ENCODE measurements at regions not wholly inside any gene's neighbourhood (a gene's known extent, or its start where the extent isn't known, plus 50 kb on each side); places are given as distances from the start of the nearest gene placed in this dataset.
A peak's percentile ranks its signal among the peaks of the same experiment; 100 is the strongest.

- no peak for DNase-seq
- no peak overlapping the region for H4K5ac ChIP-seq (ENCODE audit: insufficient read length, low read depth, low read length)
- no peak overlapping the region for H2BK12ac ChIP-seq (ENCODE audit: insufficient read length, low read depth, low read length)
- no peak overlapping the region for H3K4ac ChIP-seq (ENCODE audit: low read depth, low read length)
- H3K27me3 Mint-ChIP-seq (ENCODE audit: low read depth), result no peaks in the 10 kb centered on the region
- H3T11ph ChIP-seq (ENCODE audit: low read length), result no peak overlapping the region
- peaks cover 9 to 14% of the 10 kb centered on the region in 2 experiments for H3K4me1 Mint-ChIP-seq
- no peak overlapping the region for H2BK15ac ChIP-seq (ENCODE audit: low read depth, low read length)
- no peak overlapping the region for H2BK5ac ChIP-seq (ENCODE audit: insufficient read length, low read length)
- no peaks in the 10 kb centered on the region for H3K27me3 ChIP-seq (ENCODE audit: insufficient read depth, low read length)
- H2AK5ac ChIP-seq (ENCODE audit: insufficient read length, low read length), result no peak overlapping the region
- H3K9me3 Mint-ChIP-seq, result no peaks in the 10 kb centered on the region
- no peak overlapping the region for H3K18ac ChIP-seq (ENCODE audit: insufficient read length, low read depth, low read length)
- H2BK20ac ChIP-seq (ENCODE audit: low read depth, low read length, poor library complexity, severe bottlenecking), result no peak overlapping the region
- H3K56ac ChIP-seq (ENCODE audit: insufficient read length, low read depth, low read length), result no peak overlapping the region
- no peak overlapping the region for H3K14ac ChIP-seq (ENCODE audit: insufficient read depth, low read length)
- no peaks in the 10 kb centered on the region for H3K4me1 ChIP-seq (ENCODE audit: insufficient read depth, low read length)
- no peak overlapping the region for H3K9ac ChIP-seq (ENCODE audit: extremely low read depth, insufficient read length, low read length)
- no CpG with 5 or more reads among the region's 1 CpG for WGBS (ENCODE audit: extremely low coverage, insufficient read length, low lambda C conversion rate)
- no peak overlapping the region for H3K4me2 ChIP-seq (ENCODE audit: insufficient read depth, insufficient read length, low read length)
- no peaks in the 10 kb centered on the region for H3K9me3 ChIP-seq (ENCODE audit: control insufficient read depth, low read depth, low read length)
- no peak for TF ChIP-seq CTCF (conservative IDR thresholded peaks at IDR 0.05)
- no peaks in the 10 kb centered on the region for H3K79me2 ChIP-seq (ENCODE audit: insufficient read depth, low read length)
- H3K27ac Mint-ChIP-seq, result peak overlapping the region in 2 of 3 experiments; percentile 61 to 77; a peak in 2 of 7 replicates
- H4K91ac ChIP-seq (ENCODE audit: insufficient read length, low read depth, low read length), result no peak overlapping the region
- H2BK120ac ChIP-seq (ENCODE audit: low read depth, low read length, poor library complexity, severe bottlenecking), result no peak overlapping the region
- H3K27ac ChIP-seq (ENCODE audit: insufficient read length, low read depth, low read length), result no peak overlapping the region
- H3K36me3 Mint-ChIP-seq (ENCODE audit: insufficient read depth in 1 of 3, low read depth in 3 of 3), result peaks cover 0 to 4% (median 3%) of the 10 kb centered on the region in 3 experiments; a peak in 2 of 7 replicates
- H3K23ac ChIP-seq (ENCODE audit: insufficient read length, low read depth, low read length), result no peak overlapping the region
- no peak overlapping the region for H2AFZ ChIP-seq (ENCODE audit: low read length)
- no peaks in the 10 kb centered on the region for H3K23me2 ChIP-seq (ENCODE audit: insufficient read length, low read depth, low read length, poor library complexity, severe bottlenecking)
- no peaks in the 10 kb centered on the region for H3K79me1 ChIP-seq (ENCODE audit: insufficient read depth, low read depth, low read length, poor library complexity, severe bottlenecking)
- no peak overlapping the region for H4K8ac ChIP-seq (replicated peaks; ENCODE audit: insufficient read length, low read depth, low read length)
- no peak overlapping the region for H3K4me3 Mint-ChIP-seq
- no peaks in the 10 kb centered on the region for H4K20me1 ChIP-seq (ENCODE audit: control insufficient read depth, insufficient read depth, insufficient read length)
These were observed 1202.9 kb upstream of the CDH8 start for GRCh38 chr16:63239065-63239570.

Measured in H9 (cell line).